ENCODE measurements at regions not wholly inside any gene's neighbourhood (a gene's known extent, or its start where the extent isn't known, plus 50 kb on each side); places are given as distances from the start of the nearest gene placed in this dataset.

DNA sequence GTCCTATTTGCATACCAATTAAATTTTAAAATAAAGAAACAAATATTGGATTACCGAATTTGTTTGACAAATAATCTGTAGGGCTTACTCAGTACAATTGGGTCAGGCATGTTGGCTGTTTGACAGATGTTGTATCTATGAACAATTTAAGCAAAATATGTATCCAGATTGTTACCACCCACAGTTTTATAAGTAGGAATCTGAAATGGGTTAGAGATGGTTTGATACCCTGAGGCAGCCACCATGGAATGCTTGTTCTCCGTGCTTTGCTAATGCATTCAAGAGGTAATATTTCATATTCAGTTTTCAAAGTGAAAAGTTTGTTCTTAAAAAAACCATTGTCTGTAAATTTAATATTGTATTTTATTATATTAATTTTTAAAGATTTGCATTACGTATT lies 285.1 kb upstream of the ARRDC3 start:
- no peak overlapping the region for H3K4me3 ChIP-seq (ENCODE audit: insufficient read depth, low read depth, low read length)
- H3K27me3 ChIP-seq (ENCODE audit: control insufficient read depth, insufficient read depth, low read length), result no peaks in the 10 kb centered on the region
- no peak for DNase-seq
- no peaks in the 10 kb centered on the region for H3K36me3 ChIP-seq (replicated peaks; ENCODE audit: control insufficient read depth, insufficient read depth, low read length)

DNA sequence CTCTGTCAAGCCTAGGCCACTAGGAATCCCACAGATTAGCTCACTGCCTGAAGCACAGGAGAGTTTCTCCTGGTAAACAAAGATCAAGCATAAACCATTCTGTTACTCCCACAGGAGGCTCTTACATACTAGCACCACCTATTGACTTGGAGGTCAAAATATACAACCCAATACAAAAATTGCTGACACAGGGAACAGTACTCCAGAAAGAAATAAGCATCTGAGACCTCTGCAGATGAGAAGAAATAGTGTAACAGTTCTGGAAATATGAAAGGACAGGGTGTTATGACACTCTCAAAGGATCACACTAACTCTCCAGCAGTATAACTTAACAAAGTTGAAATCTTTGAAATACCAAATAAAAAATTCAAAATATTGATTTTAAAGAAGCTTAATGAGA lies 269.6 kb upstream of the ARRDC3 start:
- no peak for DNase-seq
- H3K4me3 ChIP-seq (ENCODE audit: insufficient read depth, low read depth, low read length), result no peak overlapping the region
- no peaks in the 10 kb centered on the region for H3K36me3 ChIP-seq (replicated peaks; ENCODE audit: control insufficient read depth, insufficient read depth, low read length)
- H3K27me3 ChIP-seq (ENCODE audit: control insufficient read depth, insufficient read depth, low read length), result no peaks in the 10 kb centered on the region

DNA sequence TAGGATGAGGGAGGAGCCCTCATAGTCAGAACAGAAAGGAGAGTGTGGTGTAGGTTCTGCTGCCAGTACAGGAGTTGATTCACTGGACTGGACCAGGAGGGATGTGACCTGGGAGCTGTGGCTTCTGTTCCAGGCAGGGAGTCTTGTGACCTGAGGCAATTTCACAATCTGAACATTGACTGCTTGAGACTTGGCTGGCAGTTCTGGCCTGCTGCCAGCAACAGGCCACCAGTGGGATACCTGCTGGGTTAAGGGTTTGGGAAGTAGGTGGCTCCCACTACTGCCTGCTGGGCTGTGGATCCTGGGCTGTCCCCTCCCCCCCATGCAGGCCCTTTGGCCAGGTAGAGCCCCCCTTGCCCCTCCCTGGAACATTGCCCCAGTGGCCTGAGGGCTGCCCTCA lies 268.6 kb upstream of the ARRDC3 start:
- H3K27me3 ChIP-seq (ENCODE audit: control insufficient read depth, insufficient read depth, low read length), result no peaks in the 10 kb centered on the region
- no peak overlapping the region for H3K4me3 ChIP-seq (ENCODE audit: insufficient read depth, low read depth, low read length)
- no peaks in the 10 kb centered on the region for H3K36me3 ChIP-seq (replicated peaks; ENCODE audit: control insufficient read depth, insufficient read depth, low read length)
- no peak for DNase-seq

DNA sequence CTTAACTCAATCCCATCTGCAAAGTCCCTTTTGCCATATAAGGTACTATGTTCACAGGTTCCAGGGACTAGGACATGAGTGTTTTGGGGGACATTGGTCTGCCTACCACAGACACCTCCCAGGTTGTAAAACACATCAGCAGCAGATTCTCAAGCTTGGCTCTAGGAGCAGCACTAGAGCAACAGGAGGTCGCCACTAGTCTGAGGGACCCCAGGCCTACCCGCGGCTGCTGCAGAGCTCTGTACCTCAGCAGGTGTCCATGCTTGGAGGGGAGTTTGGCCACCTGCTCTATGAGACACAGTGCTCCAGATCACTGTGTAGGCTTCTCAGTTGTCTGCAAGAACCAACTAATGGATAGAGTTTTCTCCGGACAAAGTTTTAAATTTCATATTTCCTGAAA lies 262.2 kb upstream of the ARRDC3 start:
- Histone ChIP-seq H3K27me3 (ENCODE audit: control insufficient read depth, insufficient read depth, low read length) (no peaks in the 10 kb centered on the region), H3K36me3 (replicated peaks; ENCODE audit: control insufficient read depth, insufficient read depth, low read length) (no peaks in the 10 kb centered on the region), H3K4me3 (ENCODE audit: insufficient read depth, low read depth, low read length) (no peak overlapping the region)
- DNase-seq, result peak; percentile 4

DNA sequence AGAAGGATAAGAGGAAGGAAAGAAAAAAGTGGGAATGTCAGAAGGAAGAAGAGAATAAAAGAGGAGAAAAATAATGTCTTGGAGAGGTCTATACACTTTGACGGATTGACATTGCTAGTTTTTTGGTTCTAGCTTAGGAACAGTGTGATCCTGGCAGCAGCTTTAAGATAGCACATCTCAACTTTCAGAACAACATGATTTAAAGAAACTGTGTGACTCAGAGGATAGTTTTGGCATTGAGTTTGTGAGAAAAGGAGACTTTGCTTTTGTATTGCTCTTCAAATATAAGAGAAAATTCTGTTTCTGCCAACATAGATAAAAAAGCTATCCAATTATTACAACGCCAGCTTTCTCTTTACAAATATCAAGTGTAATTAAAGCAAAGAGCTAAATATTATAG lies 260.7 kb upstream of the ARRDC3 start:
- H3K36me3 ChIP-seq (replicated peaks; ENCODE audit: control insufficient read depth, insufficient read depth, low read length), result no peaks in the 10 kb centered on the region
- H3K27me3 ChIP-seq (ENCODE audit: control insufficient read depth, insufficient read depth, low read length), result no peaks in the 10 kb centered on the region
- no peak for DNase-seq
- H3K4me3 ChIP-seq (ENCODE audit: insufficient read depth, low read depth, low read length), result no peak overlapping the region

DNA sequence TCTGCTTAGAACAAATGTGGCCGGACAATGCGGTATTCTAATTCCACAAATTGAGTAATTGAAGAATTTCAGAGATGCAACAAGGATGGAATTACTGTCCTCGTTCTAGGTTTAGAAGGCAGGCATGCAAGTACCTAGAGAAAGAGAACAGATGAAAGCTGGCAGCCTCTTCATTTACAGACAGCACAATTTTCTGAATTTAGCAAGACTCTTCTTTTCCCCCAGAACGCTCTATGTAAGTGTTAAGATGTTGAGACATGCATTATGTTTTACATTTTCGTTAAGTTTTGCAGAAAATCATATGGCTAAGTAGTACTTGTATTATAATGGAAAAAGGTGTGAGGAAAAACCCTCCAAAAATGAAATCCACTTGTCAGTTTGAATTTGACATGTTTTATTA lies 259.5 kb upstream of the ARRDC3 start:
- Histone ChIP-seq H3K4me3 (ENCODE audit: insufficient read depth, low read depth, low read length) (no peak overlapping the region), H3K27me3 (ENCODE audit: control insufficient read depth, insufficient read depth, low read length) (no peaks in the 10 kb centered on the region), H3K36me3 (replicated peaks; ENCODE audit: control insufficient read depth, insufficient read depth, low read length) (no peaks in the 10 kb centered on the region)
- no peak for DNase-seq

DNA sequence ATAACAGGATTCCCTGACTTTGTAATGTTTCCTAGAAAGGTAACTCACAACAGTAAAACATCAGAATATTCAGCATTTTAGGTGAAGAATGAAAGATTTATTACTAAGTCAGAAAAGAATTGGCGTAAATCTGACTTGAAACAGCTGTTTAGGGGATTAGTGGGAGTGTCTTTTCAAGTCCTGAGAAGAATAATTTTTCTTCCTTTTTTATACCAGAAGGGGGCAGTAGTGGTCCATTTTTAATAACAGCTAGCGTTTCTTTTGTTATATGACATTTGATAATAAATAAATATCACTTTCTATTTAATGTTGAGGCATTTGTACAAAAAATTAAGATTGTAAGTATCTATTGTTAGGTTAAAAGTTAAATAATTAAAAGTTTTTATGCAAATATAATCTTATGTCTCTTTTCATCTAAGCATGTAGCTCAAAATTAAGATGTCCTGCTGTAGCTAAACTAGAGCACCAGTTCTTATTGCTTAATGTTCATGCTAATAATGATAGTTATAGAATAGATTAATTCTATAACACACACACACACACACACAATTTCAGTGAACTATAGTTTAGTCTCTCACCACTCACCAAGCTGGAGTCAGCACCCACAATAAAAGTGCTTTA lies 258.7 kb upstream of the ARRDC3 start:
- Histone ChIP-seq H3K4me3 (ENCODE audit: insufficient read depth, low read depth, low read length) (no peak overlapping the region), H3K36me3 (replicated peaks; ENCODE audit: control insufficient read depth, insufficient read depth, low read length) (no peaks in the 10 kb centered on the region), H3K27me3 (ENCODE audit: control insufficient read depth, insufficient read depth, low read length) (no peaks in the 10 kb centered on the region)
- DNase-seq, result peak; percentile 4

DNA sequence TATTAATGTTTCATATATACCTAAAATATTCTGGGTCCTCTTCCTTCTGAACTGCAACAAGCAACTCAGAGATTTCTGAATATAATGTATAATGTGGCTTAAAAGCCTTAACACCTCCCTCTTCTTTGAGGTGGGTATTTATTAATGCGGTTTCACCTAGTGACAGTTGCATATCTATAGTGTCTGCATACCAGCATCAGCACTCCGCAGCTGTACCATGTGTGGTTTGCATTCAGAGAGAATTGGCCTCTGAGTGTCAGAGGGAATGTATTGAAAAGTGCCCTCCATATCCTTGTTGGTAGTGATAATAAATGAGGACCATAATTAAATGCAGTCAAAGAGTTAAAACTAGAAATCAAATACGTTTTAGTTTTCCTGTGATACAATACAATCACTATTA lies 256.6 kb upstream of the ARRDC3 start:
- Histone ChIP-seq H3K36me3 (replicated peaks; ENCODE audit: control insufficient read depth, insufficient read depth, low read length) (no peaks in the 10 kb centered on the region), H3K4me3 (ENCODE audit: insufficient read depth, low read depth, low read length) (no peak overlapping the region)
- no peak for DNase-seq

DNA sequence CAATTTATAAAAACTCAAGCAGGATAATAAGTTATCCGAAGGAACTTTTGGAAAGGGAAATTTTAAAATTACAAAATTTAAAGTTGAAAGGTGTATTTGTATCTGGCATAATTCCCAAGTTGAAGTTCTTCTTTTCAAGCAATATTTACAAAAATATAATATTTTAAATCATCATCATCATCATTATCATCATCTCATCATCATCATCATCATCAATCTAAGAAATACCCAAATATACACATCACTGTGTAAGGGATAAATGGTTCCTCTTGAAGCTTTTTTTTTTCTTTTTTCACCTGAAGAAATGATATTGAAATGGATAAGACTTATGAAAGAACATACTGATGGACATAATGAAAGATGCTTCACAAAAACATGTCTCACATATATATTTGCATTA lies 254.9 kb upstream of the ARRDC3 start:
- Histone ChIP-seq H3K27me3 (ENCODE audit: control insufficient read depth, insufficient read depth, low read length) (no peaks in the 10 kb centered on the region), H3K4me3 (ENCODE audit: insufficient read depth, low read depth, low read length) (no peak overlapping the region), H3K36me3 (replicated peaks; ENCODE audit: control insufficient read depth, insufficient read depth, low read length) (no peaks in the 10 kb centered on the region)
- no peak for DNase-seq

More for the DNA sequence above, 256.6 kb upstream of the ARRDC3 start:
- no peaks in the 10 kb centered on the region for H3K27me3 ChIP-seq (ENCODE audit: control insufficient read depth, insufficient read depth, low read length)

DNA sequence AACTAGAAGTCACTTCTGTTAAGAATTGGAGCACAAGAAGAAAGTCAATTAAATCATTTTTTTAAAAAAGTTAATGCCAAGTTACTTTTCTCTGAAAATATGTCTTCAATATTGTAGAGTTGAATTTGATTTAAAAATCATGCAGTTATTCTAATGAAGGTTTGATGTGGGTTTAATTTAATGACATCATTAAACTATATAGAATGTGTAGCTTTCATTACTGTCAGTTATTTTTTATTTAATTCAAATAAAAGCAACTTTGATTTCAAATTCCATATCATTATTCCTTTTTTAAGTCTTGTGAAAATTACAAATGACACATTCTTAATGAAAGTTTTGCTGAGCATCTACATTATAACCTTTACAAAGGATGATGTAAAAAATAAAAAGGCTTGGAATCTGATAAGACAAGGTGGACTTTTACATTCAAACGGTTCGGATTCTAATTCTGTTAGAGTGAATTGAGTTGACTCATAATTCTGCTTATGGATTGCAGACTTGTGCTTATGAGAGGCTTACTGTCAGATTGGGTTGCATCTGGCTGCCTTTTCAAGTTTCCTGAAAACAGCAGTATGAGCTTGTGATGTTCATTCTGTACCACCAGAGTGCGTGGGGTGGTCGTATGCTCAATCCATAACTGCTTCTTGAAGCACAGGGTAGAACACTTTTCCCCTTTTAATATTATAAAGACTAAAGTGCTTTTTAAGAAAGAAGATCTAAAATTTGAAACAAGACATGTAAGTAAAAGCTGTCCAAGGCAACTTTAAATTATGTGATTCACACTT lies 253.0 kb upstream of the ARRDC3 start:
- H3K27me3 ChIP-seq (ENCODE audit: control insufficient read depth, insufficient read depth, low read length), result no peaks in the 10 kb centered on the region
- no peaks in the 10 kb centered on the region for H3K36me3 ChIP-seq (replicated peaks; ENCODE audit: control insufficient read depth, insufficient read depth, low read length)
- DNase-seq, result no peak
- H3K4me3 ChIP-seq (ENCODE audit: insufficient read depth, low read depth, low read length), result no peak overlapping the region

DNA sequence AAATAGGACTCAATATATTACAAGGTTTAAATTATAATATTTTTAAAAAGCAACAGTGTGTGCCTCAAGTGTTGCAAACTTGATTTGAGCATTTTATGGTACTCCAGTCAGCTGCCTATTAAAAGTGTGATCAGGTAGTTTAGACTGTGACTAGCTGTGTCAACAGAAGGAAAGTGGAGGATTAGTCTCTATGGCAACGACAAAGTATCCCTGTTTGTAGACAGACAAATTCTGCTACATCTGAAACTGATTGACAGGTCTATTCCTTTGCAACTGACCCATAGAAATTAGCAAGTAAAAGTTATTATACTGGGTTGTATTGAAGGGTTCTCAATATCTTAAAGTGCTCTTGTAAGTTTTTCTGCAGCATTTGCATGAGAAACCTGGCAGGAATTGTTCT lies 249.8 kb upstream of the ARRDC3 start:
- H3K36me3 ChIP-seq (replicated peaks; ENCODE audit: control insufficient read depth, insufficient read depth, low read length), result no peaks in the 10 kb centered on the region
- no peak for DNase-seq
- H3K27me3 ChIP-seq (ENCODE audit: control insufficient read depth, insufficient read depth, low read length), result no peaks in the 10 kb centered on the region
- H3K4me3 ChIP-seq (ENCODE audit: insufficient read depth, low read depth, low read length), result no peak overlapping the region

DNA sequence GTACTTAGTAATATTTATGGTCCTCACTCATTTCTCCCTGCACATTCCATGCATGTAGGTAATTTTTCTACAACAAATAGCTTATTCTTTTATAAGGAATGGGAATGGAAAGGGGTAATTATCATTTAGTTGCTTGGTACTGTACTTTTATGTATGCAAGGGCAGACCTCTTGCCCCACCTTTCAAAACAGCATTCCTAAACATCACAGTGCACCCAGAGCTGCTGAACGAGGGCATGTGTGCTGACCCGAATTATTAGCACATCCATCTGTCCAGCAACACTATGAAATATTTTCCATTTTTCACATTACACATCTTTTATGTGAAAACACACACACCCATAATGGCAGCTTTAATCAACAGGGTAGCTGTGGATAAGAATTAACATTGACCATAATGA lies 228.6 kb upstream of the ARRDC3 start:
- DNase-seq, result no peak
- Histone ChIP-seq H3K36me3 (replicated peaks; ENCODE audit: control insufficient read depth, insufficient read depth, low read length) (no peaks in the 10 kb centered on the region), H3K27me3 (ENCODE audit: control insufficient read depth, insufficient read depth, low read length) (no peaks in the 10 kb centered on the region), H3K4me3 (ENCODE audit: insufficient read depth, low read depth, low read length) (no peak overlapping the region)

DNA sequence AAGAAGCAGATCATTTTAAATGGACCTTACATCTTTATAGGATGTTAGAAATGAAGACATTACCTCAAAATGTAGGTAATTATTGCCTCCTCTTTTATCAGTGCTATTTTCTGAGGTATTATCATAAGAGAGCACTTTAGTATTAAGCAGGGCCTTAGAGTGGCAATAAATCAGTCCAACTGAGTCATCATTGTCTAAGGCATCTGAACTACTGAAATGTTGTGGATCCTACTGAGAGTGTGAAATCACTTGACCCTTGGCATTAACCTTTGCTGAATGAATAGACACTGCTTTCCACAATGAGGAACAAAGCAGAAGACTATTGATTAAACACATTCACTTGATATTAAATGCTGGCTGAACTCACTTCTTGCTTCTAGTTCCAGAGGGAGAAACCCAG lies 224.6 kb upstream of the ARRDC3 start:
- Histone ChIP-seq H3K36me3 (replicated peaks; ENCODE audit: control insufficient read depth, insufficient read depth, low read length) (no peaks in the 10 kb centered on the region), H3K27me3 (ENCODE audit: control insufficient read depth, insufficient read depth, low read length) (no peaks in the 10 kb centered on the region), H3K4me3 (ENCODE audit: insufficient read depth, low read depth, low read length) (no peak overlapping the region)
- DNase-seq, result no peak

DNA sequence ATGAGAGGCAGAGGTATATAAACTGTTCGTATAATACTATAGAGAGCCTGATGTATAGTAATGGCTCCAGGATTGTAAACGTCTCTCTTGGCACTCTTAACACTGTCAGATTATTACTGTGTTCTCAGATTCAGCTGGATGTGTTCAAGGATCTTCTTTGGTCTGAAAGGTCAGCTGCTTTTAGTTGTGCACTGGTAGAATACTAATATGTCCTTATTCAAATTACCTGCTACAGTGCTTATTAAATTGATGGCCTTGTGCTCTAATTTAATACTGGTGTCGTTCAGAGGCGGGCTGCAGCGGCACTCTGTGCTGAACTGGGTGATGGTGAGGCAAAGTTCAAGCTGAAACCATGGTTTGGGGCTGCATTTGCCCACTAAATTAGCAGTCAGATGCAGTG lies 216.7 kb upstream of the ARRDC3 start:
- H3K27me3 ChIP-seq (ENCODE audit: control insufficient read depth, insufficient read depth, low read length), result no peaks in the 10 kb centered on the region
- H3K4me3 ChIP-seq (ENCODE audit: insufficient read depth, low read depth, low read length), result no peak overlapping the region
- DNase-seq, result no peak
- H3K36me3 ChIP-seq (replicated peaks; ENCODE audit: control insufficient read depth, insufficient read depth, low read length), result no peaks in the 10 kb centered on the region

DNA sequence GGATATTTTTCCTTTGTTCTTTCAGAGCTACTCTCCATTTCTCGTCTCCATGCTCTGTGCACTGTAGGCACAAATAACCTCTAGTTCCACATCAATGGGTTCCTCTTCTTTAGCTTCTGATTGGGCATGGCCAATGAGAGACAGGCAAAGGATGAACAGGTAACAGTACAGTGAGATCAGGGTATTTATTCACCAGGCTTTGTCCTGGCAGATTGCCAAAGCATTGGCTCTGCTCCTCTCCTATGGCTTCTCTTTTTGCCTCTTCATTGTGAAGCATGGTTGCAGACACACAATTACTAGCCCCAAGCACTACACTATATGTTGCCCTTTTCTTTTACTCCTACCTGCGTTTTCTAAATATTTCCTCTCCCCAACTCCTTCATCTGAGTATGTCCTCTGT lies 215.1 kb upstream of the ARRDC3 start:
- no peak overlapping the region for H3K4me3 ChIP-seq (ENCODE audit: insufficient read depth, low read depth, low read length)
- no peak for DNase-seq
- H3K36me3 ChIP-seq (replicated peaks; ENCODE audit: control insufficient read depth, insufficient read depth, low read length), result no peaks in the 10 kb centered on the region
- no peaks in the 10 kb centered on the region for H3K27me3 ChIP-seq (ENCODE audit: control insufficient read depth, insufficient read depth, low read length)
